DND-41 (cell line): ENCODE measurements at regions not wholly inside any gene's neighbourhood (a gene's known extent, or its start where the extent isn't known, plus 50 kb on each side); places are given as distances from the start of the nearest gene placed in this dataset.

Source experiments
- ATAC-seq: fragments of 200-7000 bp; cut with Tn5 transposase; 3 replicates; pipeline ENCODE4 v1.9.1; 2021; ENCODE audit warnings: low read depth; ENCODE audit not compliant: insufficient read depth
- DNase-seq: peaks from one replicate; pipeline ENCODE4 v3.0.0-alpha.2; 2020
- H2AFZ ChIP-seq: 2 replicates; pipeline ENCODE4 v1.6.0; 2012; ENCODE audit warnings: low read depth, low read length
- H3K27ac ChIP-seq: 2 replicates; pipeline ENCODE4 v1.5.1; 2012; ENCODE audit warnings: low read length, inconsistent platforms
- H3K27me3 ChIP-seq: fragments of 200-600 bp; sonication (generic); 2 replicates; pipeline ENCODE4 v1.6.0; 2012; ENCODE audit warnings: low read length, mild to moderate bottlenecking, inconsistent platforms; ENCODE audit not compliant: insufficient read depth, poor library complexity
- H3K36me3 ChIP-seq: 2 replicates; pipeline ENCODE4 v1.5.1; 2012; ENCODE audit warnings: low read length, inconsistent platforms; ENCODE audit not compliant: insufficient read depth
- H3K4me1 ChIP-seq: 2 replicates; pipeline ENCODE4 v1.5.1; 2012; ENCODE audit warnings: mild to moderate bottlenecking, low read length; ENCODE audit not compliant: insufficient read depth
- H3K4me2 ChIP-seq: 2 replicates; pipeline ENCODE4 v1.6.0; 2012; ENCODE audit warnings: mild to moderate bottlenecking, moderate library complexity, low read length, inconsistent platforms; ENCODE audit not compliant: insufficient read depth
- H3K4me3 ChIP-seq, 2 experiments: fragments of 200-600 bp in 1 of 2; shearing (Covaris generic) in 1 of 2; 2 replicates each; pipeline ENCODE4 v1.5.1; 2012 to 2016; ENCODE audit warnings: inconsistent platforms in 2 of 2, low read length in 2 of 2, mild to moderate bottlenecking in 2 of 2, low read depth in 1 of 2, moderate library complexity in 1 of 2
- H3K79me2 ChIP-seq: 2 replicates; pipeline ENCODE4 v1.6.0; 2012; ENCODE audit warnings: low read length, inconsistent platforms; ENCODE audit not compliant: insufficient read depth
- H3K9ac ChIP-seq: 2 replicates; pipeline ENCODE4 v1.6.0; 2012; ENCODE audit warnings: low read depth, mild to moderate bottlenecking, inconsistent platforms, low read length, moderate library complexity
- H3K9me3 ChIP-seq: 2 replicates; pipeline ENCODE4 v1.5.1; 2012; ENCODE audit warnings: low read length, moderate library complexity, mild to moderate bottlenecking, inconsistent platforms; ENCODE audit not compliant: insufficient read depth, severe bottlenecking
- H4K20me1 ChIP-seq: 2 replicates; pipeline ENCODE4 v1.6.0; 2012; ENCODE audit warnings: low read length; ENCODE audit not compliant: insufficient read depth
- EZH2 ChIP-seq: IDR thresholded peaks from 3 replicates; pipeline ENCODE4 v1.6.1; 2012; ENCODE audit warnings: borderline replicate concordance, low read depth, mild to moderate bottlenecking, moderate library complexity, low read length, inconsistent platforms; ENCODE audit not compliant: severe bottlenecking
- TF ChIP-seq, protein P1 (sequence below): IDR thresholded peaks from 2 replicates; pipeline ENCODE4 v1.5.1; 2012; ENCODE audit warnings: borderline replicate concordance, low read length, moderate library complexity, mild to moderate bottlenecking; ENCODE audit not compliant: poor library complexity, severe bottlenecking; ENCODE audit errors: extremely low read depth

- DNase-seq (no peak), ATAC-seq (no peak)
- Histone ChIP-seq H3K9ac (no peak overlapping the region), H3K4me1 (no peaks in the 10 kb centered on the region), H3K36me3 (no peaks in the 10 kb centered on the region), H3K27ac (no peak overlapping the region), H3K79me2 (peaks cover 3% of the 10 kb centered on the region; the same call in 1 of the 2 replicates), H3K4me3 (no peak overlapping the region), H2AFZ (no peak overlapping the region), H3K27me3 (no peaks in the 10 kb centered on the region), H3K9me3 (no peaks in the 10 kb centered on the region), H3K4me2 (no peak overlapping the region), H4K20me1 (no peaks in the 10 kb centered on the region)
- no peak for TF ChIP-seq EZH2
- TF ChIP-seq, protein P1, sequence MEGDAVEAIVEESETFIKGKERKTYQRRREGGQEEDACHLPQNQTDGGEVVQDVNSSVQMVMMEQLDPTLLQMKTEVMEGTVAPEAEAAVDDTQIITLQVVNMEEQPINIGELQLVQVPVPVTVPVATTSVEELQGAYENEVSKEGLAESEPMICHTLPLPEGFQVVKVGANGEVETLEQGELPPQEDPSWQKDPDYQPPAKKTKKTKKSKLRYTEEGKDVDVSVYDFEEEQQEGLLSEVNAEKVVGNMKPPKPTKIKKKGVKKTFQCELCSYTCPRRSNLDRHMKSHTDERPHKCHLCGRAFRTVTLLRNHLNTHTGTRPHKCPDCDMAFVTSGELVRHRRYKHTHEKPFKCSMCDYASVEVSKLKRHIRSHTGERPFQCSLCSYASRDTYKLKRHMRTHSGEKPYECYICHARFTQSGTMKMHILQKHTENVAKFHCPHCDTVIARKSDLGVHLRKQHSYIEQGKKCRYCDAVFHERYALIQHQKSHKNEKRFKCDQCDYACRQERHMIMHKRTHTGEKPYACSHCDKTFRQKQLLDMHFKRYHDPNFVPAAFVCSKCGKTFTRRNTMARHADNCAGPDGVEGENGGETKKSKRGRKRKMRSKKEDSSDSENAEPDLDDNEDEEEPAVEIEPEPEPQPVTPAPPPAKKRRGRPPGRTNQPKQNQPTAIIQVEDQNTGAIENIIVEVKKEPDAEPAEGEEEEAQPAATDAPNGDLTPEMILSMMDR, result no peak
Measured at GRCh38 chr14:89474464-89474863, 57.4 kb upstream of the FOXN3 start.

DNA sequence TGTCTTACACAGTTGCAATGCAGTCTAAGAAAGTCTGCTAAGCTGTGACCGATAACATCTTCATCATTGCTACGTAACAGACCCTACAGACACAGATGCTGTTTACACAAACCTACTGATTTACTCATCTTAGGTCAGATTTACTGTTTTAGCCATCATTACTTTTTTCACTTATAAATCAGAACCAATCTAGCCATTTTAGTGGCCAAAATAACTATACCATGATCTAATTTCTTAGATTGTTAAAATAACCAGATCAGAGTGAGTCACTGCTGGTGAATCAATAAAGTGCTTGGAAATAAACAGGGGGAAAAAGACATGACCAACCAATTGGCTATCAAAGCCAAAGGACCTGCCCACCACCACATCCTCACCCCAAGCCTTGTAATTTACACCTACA is 57.0 kb upstream of the FOXN3 start:
- H3K27ac ChIP-seq, result no peak overlapping the region
- no peaks in the 10 kb centered on the region for H3K27me3 ChIP-seq
- H3K4me3 ChIP-seq, result no peak overlapping the region
- no peak for ATAC-seq
- no peaks in the 10 kb centered on the region for H4K20me1 ChIP-seq
- H2AFZ ChIP-seq, result no peak overlapping the region
- peaks cover 3% of the 10 kb centered on the region; the same call in 1 of the 2 replicates for H3K79me2 ChIP-seq
- H3K9me3 ChIP-seq, result no peaks in the 10 kb centered on the region
- H3K4me2 ChIP-seq, result no peak overlapping the region
- no peak overlapping the region for H3K9ac ChIP-seq
- no peaks in the 10 kb centered on the region for H3K36me3 ChIP-seq
- TF ChIP-seq EZH2, result no peak
- TF ChIP-seq, protein P1, result no peak
- no peaks in the 10 kb centered on the region for H3K4me1 ChIP-seq
- DNase-seq, result no peak

DNA sequence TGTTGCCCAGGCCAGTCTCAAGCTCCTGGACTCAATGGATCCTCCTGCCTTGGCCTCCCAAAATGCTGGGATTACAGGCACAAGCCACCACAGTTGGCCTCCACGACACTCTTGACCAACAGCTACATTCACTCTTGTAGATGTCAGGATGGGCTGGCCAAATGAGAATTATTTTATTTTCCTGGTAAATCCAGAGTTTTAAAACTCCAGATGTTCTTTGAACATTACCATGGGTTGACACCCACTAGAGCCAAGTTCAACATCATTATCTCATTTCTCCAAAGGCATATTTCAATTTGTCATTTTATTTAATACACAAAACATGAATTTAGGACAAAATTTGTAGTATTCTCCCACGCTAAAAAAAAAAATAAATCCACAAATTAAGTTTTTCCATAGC is 56.5 kb upstream of the FOXN3 start:
- Histone ChIP-seq H3K4me3 (no peak overlapping the region), H3K36me3 (no peaks in the 10 kb centered on the region), H3K9ac (no peak overlapping the region), H3K4me1 (no peaks in the 10 kb centered on the region), H4K20me1 (no peaks in the 10 kb centered on the region), H2AFZ (no peak overlapping the region), H3K4me2 (no peak overlapping the region), H3K27ac (no peak overlapping the region), H3K9me3 (no peaks in the 10 kb centered on the region), H3K27me3 (no peaks in the 10 kb centered on the region), H3K79me2 (peaks cover 3% of the 10 kb centered on the region; the same call in 1 of the 2 replicates)
- TF ChIP-seq, protein P1, result no peak
- TF ChIP-seq EZH2, result no peak
- ATAC-seq (no peak), DNase-seq (no peak)

- DNase-seq, result no peak
- H3K4me1 ChIP-seq, result peaks cover 26% of the 10 kb centered on the region
- no peaks in the 10 kb centered on the region for H3K27me3 ChIP-seq
- TF ChIP-seq EZH2, result no peak
- TF ChIP-seq, protein P1, result no peak
- H3K9me3 ChIP-seq, result no peaks in the 10 kb centered on the region
- peaks cover 3% of the 10 kb centered on the region; the same call in 1 of the 2 replicates for H3K79me2 ChIP-seq
- no peak overlapping the region for H3K9ac ChIP-seq
- no peak overlapping the region; the same call in 1 of the 2 replicates for H3K27ac ChIP-seq
- H3K4me3 ChIP-seq, result no peak overlapping the region
- H3K36me3 ChIP-seq, result no peaks in the 10 kb centered on the region
- ATAC-seq, result no peak
- no peaks in the 10 kb centered on the region for H4K20me1 ChIP-seq
- no peak overlapping the region for H3K4me2 ChIP-seq
- H2AFZ ChIP-seq, result no peak overlapping the region
Measured at GRCh38 chr14:89470401-89470800, 53.4 kb upstream of the FOXN3 start.
